Neural progenitor cell (in vitro differentiated cells): ENCODE measurements at regions not wholly inside any gene's neighbourhood (a gene's known extent, or its start where the extent isn't known, plus 50 kb on each side); places are given as distances from the start of the nearest gene placed in this dataset.

Source experiments
- DNase-seq: peaks from one replicate; pipeline ENCODE4 v3.0.0-alpha.2; 2016; ENCODE audit warnings: low spot score
- H2AFZ ChIP-seq: fragments of 200-600 bp; sonication (generic); replicated peaks from 2 replicates; pipeline ENCODE4 v1.6.1; 2016; ENCODE audit warnings: antibody characterized with exemption
- H3F3A ChIP-seq: fragments of 200-600 bp; sonication (generic); 2 replicates; pipeline ENCODE4 v1.6.1; 2016; ENCODE audit warnings: antibody characterized with exemption, low read depth
- H3K27ac ChIP-seq: fragments of 200-600 bp; sonication (generic); 2 replicates; pipeline ENCODE4 v1.5.1; 2016; ENCODE audit warnings: mild to moderate bottlenecking
- H3K27me3 ChIP-seq: fragments of 200-600 bp; sonication (generic); 2 replicates; pipeline ENCODE4 v1.6.1; 2016; ENCODE audit warnings: mild to moderate bottlenecking, moderate library complexity
- H3K36me3 ChIP-seq: fragments of 200-600 bp; sonication (generic); 2 replicates; pipeline ENCODE4 v1.5.1; 2016
- H3K4me1 ChIP-seq: fragments of 200-600 bp; sonication (generic); 2 replicates; pipeline ENCODE4 v1.6.1; 2016; ENCODE audit warnings: mixed run types
- H3K4me2 ChIP-seq: fragments of 200-600 bp; sonication (generic); 2 replicates; pipeline ENCODE4 v1.6.1; 2016
- H3K4me3 ChIP-seq: fragments of 200-600 bp; sonication (generic); 2 replicates; pipeline ENCODE4 v1.5.1; 2016
- H3K79me2 ChIP-seq: fragments of 200-600 bp; sonication (generic); 2 replicates; pipeline ENCODE4 v1.6.1; 2016; ENCODE audit warnings: low read depth
- H3K9ac ChIP-seq: fragments of 200-600 bp; sonication (generic); 2 replicates; pipeline ENCODE4 v1.6.1; 2016
- H3K9me3 ChIP-seq: fragments of 200-600 bp; sonication (generic); 2 replicates; pipeline ENCODE4 v1.5.1; 2016; ENCODE audit warnings: low read depth
- H4K20me1 ChIP-seq: fragments of 200-600 bp; sonication (generic); 2 replicates; pipeline ENCODE4 v1.6.1; 2016; ENCODE audit warnings: low read depth
- H3K27ac Mint-ChIP-seq: 3 replicates; pipeline ENCODE4 v1.8.0; 2021; ENCODE audit warnings: mixed read lengths
- H3K27me3 Mint-ChIP-seq: 2 replicates; pipeline ENCODE4 v1.8.0; 2022; ENCODE audit warnings: low read depth, mild to moderate bottlenecking, inconsistent platforms, moderate library complexity, mixed read lengths; ENCODE audit not compliant: insufficient read depth
- H3K36me3 Mint-ChIP-seq: 3 replicates; pipeline ENCODE4 v1.8.0; 2021; ENCODE audit warnings: mixed read lengths
- H3K4me1 Mint-ChIP-seq: 3 replicates; pipeline ENCODE4 v1.8.0; 2021; ENCODE audit warnings: mixed read lengths
- H3K4me3 Mint-ChIP-seq: 3 replicates; pipeline ENCODE4 v1.8.0; 2021; ENCODE audit warnings: mild to moderate bottlenecking, moderate library complexity, mixed read lengths
- H3K9me3 Mint-ChIP-seq: 3 replicates; pipeline ENCODE4 v1.8.0; 2020; ENCODE audit warnings: mixed read lengths
- EZH2 ChIP-seq: fragments of 200-600 bp; sonication (generic); IDR thresholded peaks from 2 replicates; pipeline ENCODE4 v1.6.1; 2017; ENCODE audit warnings: antibody characterized with exemption, mild to moderate bottlenecking, moderate library complexity
- EZH2phosphoT487 ChIP-seq: fragments of 200-600 bp; sonication (generic); IDR thresholded peaks from 2 replicates; pipeline ENCODE4 v1.6.1; 2017; ENCODE audit warnings: antibody characterized with exemption
- TF ChIP-seq, protein P1 (sequence below): fragments of 200-600 bp; sonication (generic); IDR thresholded peaks from 2 replicates; pipeline ENCODE4 v1.5.1; 2017; ENCODE audit warnings: antibody characterized with exemption, mild to moderate bottlenecking

DNA sequence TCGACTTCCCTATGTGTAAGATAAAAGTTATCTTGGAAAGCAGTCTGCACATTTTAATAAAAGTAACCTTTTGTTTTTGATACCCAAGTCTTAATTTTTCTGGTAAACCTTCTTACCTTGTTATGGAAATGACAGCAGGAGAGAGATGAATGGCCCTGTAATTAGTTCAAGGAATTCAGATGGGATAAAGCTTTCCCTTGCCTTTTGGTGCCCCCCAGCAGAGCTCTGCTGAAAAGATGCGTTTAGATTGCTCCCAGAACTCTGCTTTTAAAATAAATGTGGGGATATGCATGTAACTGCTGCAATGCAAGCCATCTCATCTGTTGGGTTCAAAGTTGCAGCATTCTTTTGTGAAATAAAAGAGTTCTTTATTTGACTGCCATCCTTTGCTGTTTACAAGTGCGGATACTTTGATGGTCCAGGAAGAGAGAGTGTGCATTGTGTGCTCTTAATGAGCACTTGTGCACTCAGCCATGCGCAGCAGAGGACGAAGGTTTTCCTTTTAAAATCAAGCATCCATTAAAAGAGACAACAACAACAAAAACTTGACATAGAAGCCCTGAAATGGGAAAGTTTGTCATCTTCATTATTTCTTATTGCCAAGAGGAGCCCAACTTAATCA lies 176.7 kb upstream of the ST6GAL2 start:
- no peaks in the 10 kb centered on the region for H3K36me3 Mint-ChIP-seq
- H3K4me3 ChIP-seq: peak overlapping the region; percentile 26
- peak overlapping the region; percentile 87 for H3K27ac Mint-ChIP-seq
- no peaks in the 10 kb centered on the region for H3K79me2 ChIP-seq
- H3K4me2 ChIP-seq: peak overlapping the region; percentile 70
- no peaks in the 10 kb centered on the region for H3K27me3 ChIP-seq
- H4K20me1 ChIP-seq: no peaks in the 10 kb centered on the region
- peak overlapping the region; percentile 82 for H3K27ac ChIP-seq
- H2AFZ ChIP-seq: no peak overlapping the region
- DNase-seq: peak; percentile 65
- H3K9me3 Mint-ChIP-seq: peaks cover 21% of the 10 kb centered on the region
- H3K27me3 Mint-ChIP-seq: peaks cover 8% of the 10 kb centered on the region
- H3K9me3 ChIP-seq: no peaks in the 10 kb centered on the region
- H3F3A ChIP-seq: peaks cover 36% of the 10 kb centered on the region
- peaks cover 64% of the 10 kb centered on the region for H3K4me1 ChIP-seq
- H3K36me3 ChIP-seq: no peaks in the 10 kb centered on the region
- H3K9ac ChIP-seq: no peak overlapping the region
- peaks cover 57% of the 10 kb centered on the region for H3K4me1 Mint-ChIP-seq
- TF ChIP-seq EZH2phosphoT487: no peak
- H3K4me3 Mint-ChIP-seq: peak overlapping the region; percentile 54

DNA sequence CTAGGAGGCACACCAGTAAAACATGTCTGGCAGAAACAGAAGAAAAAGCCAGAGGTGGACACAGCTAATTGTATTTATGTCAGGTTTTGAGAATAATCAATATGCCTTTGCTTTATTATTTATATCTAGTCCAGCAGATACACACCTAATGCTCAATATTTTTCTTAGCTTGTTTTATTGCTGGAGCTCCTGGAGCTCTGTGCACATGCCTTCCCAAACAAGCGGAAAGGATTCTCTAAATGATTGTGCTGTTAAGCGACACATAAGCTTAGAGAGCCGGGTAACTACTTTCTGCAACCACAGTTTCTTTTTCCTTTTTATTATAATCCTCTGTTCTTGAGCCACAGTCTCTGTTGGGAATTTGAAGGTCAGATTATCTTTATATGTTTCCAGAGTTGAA lies 177.3 kb upstream of the ST6GAL2 start:
- peaks cover 8% of the 10 kb centered on the region for H3K27me3 Mint-ChIP-seq
- peaks cover 67% of the 10 kb centered on the region for H3K4me1 ChIP-seq
- peak overlapping the region; percentile 70 for H3K4me2 ChIP-seq
- H3F3A ChIP-seq: peaks cover 36% of the 10 kb centered on the region
- peak overlapping the region; percentile 88 for H3K27ac Mint-ChIP-seq
- no peaks in the 10 kb centered on the region for H4K20me1 ChIP-seq
- H3K27me3 ChIP-seq: no peaks in the 10 kb centered on the region
- no peak for DNase-seq
- peaks cover 19% of the 10 kb centered on the region for H3K9me3 Mint-ChIP-seq
- H3K79me2 ChIP-seq: no peaks in the 10 kb centered on the region
- no peaks in the 10 kb centered on the region for H3K36me3 Mint-ChIP-seq
- no peaks in the 10 kb centered on the region for H3K9me3 ChIP-seq
- H3K4me1 Mint-ChIP-seq: peaks cover 63% of the 10 kb centered on the region
- TF ChIP-seq, protein P1, sequence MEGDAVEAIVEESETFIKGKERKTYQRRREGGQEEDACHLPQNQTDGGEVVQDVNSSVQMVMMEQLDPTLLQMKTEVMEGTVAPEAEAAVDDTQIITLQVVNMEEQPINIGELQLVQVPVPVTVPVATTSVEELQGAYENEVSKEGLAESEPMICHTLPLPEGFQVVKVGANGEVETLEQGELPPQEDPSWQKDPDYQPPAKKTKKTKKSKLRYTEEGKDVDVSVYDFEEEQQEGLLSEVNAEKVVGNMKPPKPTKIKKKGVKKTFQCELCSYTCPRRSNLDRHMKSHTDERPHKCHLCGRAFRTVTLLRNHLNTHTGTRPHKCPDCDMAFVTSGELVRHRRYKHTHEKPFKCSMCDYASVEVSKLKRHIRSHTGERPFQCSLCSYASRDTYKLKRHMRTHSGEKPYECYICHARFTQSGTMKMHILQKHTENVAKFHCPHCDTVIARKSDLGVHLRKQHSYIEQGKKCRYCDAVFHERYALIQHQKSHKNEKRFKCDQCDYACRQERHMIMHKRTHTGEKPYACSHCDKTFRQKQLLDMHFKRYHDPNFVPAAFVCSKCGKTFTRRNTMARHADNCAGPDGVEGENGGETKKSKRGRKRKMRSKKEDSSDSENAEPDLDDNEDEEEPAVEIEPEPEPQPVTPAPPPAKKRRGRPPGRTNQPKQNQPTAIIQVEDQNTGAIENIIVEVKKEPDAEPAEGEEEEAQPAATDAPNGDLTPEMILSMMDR: no peak
- no peak for TF ChIP-seq EZH2phosphoT487
- no peak for TF ChIP-seq EZH2
- H2AFZ ChIP-seq: no peak overlapping the region
- H3K4me3 Mint-ChIP-seq: peak overlapping the region; percentile 8
- peak overlapping the region; percentile 82 for H3K27ac ChIP-seq
- H3K4me3 ChIP-seq: peak overlapping the region; percentile 26
- no peak overlapping the region for H3K9ac ChIP-seq
- H3K36me3 ChIP-seq: no peaks in the 10 kb centered on the region

DNA sequence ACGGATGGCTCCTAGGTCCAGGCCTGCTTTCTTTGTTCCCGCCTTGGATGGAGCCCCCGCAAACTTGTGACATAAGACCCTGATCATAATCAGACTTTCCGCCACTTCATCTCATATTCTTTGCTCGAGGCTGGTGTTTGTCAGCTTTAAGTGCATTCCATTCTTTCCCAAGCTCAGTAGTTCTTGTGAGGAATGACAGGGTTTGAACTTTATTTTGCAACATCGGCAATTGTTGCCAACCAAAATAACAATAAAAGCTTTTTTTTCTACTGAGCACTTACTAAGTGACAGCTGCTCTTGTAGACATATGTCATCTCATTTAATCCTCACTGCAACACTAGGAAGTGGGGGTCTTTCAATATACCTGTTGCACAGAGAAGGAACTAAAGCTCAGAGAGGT lies 178.8 kb upstream of the ST6GAL2 start:
- Histone ChIP-seq H3K4me2 (peak overlapping the region; percentile 70), H3K9me3 (no peaks in the 10 kb centered on the region), H3K4me3 (no peak overlapping the region), H3K27me3 (no peaks in the 10 kb centered on the region), H3K27ac (no peak overlapping the region), H3K36me3 (no peaks in the 10 kb centered on the region), H3F3A (peaks cover 36% of the 10 kb centered on the region), H2AFZ (no peak overlapping the region), H3K4me1 (peaks cover 67% of the 10 kb centered on the region), H4K20me1 (no peaks in the 10 kb centered on the region), H3K9ac (no peak overlapping the region), H3K79me2 (no peaks in the 10 kb centered on the region)
- TF ChIP-seq, protein P1: no peak
- no peak for TF ChIP-seq EZH2
- TF ChIP-seq EZH2phosphoT487: no peak
- DNase-seq: no peak
- Mint-ChIP-seq H3K27me3 (peaks cover 8% of the 10 kb centered on the region), H3K4me3 (no peak overlapping the region), H3K9me3 (peaks cover 10% of the 10 kb centered on the region), H3K36me3 (no peaks in the 10 kb centered on the region), H3K27ac (peak overlapping the region; percentile 61), H3K4me1 (peaks cover 69% of the 10 kb centered on the region)

DNA sequence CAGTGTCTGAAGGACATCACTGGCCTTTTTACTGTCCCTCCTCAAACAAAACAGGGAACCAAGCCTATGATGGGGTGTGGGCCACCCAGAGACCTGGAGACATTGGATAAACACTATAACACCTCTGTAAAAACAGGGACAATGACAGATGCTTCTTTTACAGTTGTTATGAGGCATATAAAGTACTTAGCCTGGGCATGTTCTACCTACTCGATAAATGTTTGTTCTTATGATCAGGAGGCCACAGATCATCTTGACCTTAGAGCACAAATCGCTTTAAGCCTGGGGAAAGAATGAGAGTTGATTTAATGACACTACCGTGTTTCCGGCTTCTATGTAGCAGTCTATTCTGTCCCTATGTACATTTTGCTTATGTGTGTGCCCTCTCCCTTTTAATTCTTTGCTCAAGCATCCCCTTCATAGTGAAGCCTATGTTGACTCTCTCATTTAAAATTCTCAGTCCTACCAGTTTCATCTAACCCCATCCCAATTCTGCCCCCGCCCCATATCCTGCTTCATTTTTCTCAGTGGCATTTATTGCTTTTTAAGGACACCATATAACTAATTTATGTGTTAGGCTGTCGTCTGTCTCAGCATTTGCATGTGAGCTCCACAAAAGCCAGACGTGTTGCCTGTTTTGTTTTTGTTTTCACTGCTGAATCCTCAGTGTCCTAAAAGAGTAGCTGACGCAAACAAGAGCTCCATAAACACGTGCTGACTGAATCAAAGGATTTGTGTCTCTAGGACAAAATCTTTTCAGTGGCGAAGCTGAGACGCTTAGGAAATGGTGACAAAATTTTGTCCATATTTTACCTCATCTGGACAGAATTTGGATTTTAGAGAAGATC lies 182.3 kb upstream of the ST6GAL2 start:
- no peak overlapping the region for H3K4me2 ChIP-seq

More for the DNA sequence above, 182.3 kb upstream of the ST6GAL2 start:
- Histone ChIP-seq H3K27me3 (no peaks in the 10 kb centered on the region), H3K79me2 (no peaks in the 10 kb centered on the region), H3K4me3 (no peak overlapping the region), H3K4me1 (peaks cover 43% of the 10 kb centered on the region), H3K9ac (no peak overlapping the region), H3F3A (peaks cover 17% of the 10 kb centered on the region), H4K20me1 (no peaks in the 10 kb centered on the region), H2AFZ (no peak overlapping the region), H3K27ac (no peak overlapping the region), H3K36me3 (no peaks in the 10 kb centered on the region), H3K9me3 (no peaks in the 10 kb centered on the region)
- peak overlapping the region; percentile 96 for H3K27ac Mint-ChIP-seq
- H3K4me3 Mint-ChIP-seq: no peak overlapping the region
- H3K27me3 Mint-ChIP-seq: no peaks in the 10 kb centered on the region
- no peaks in the 10 kb centered on the region for H3K36me3 Mint-ChIP-seq
- DNase-seq: no peak
- H3K9me3 Mint-ChIP-seq: no peaks in the 10 kb centered on the region
- peaks cover 52% of the 10 kb centered on the region for H3K4me1 Mint-ChIP-seq
- TF ChIP-seq, protein P1: no peak
- TF ChIP-seq EZH2: no peak
- TF ChIP-seq EZH2phosphoT487: no peak
